ENCODE measurements at regions not wholly inside any gene's neighbourhood (a gene's known extent, or its start where the extent isn't known, plus 50 kb on each side); places are given as distances from the start of the nearest gene placed in this dataset.

DNA sequence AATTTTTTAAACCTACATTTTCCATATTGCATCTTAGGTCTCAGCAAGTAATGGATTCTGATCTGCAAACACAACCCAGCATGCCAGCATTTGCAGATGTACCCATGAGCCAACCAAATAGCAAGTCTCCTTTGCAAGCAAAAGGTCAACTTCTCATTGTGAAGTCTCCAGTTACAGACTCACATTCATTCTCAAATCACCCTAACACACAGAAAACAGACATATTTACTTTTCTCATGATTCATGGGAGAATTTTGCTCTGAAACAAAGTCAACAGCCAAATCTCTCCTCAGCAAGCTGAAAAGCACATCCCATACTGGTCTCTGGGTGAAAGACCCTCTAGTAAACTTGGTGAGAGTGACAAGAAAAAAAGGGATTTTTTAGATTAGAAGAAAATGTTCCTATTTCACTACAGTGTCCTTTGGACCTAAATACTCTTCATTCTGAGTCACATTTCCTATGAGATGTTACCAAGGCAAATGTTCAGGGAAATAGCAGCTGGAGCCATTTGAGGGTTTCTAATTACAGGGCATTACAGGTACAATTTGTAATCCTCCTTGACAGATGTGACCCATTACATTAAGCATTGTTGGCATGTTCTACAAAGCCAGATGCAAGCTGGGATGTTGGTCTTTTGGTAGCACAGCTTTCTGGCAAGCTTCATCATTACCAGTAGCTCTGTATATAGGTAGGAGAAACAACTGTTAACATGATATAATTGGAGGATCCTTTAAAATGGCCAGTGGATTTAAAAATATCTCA, 383.3 kb downstream of the SMARCA1 start:
- no peaks in the 10 kb centered on the region for H4K20me1 ChIP-seq (ENCODE audit: control insufficient read depth, insufficient read depth)
- H3K4me2 ChIP-seq (ENCODE audit: control insufficient read depth, insufficient read depth), result no peak overlapping the region
- H3K36me3 ChIP-seq (ENCODE audit: control insufficient read depth in 2 of 2, insufficient read depth in 2 of 2, low read length in 1 of 2), result no peaks in the 10 kb centered on the region
- in situ Hi-C loops (cut with MboI), result no loop called here
- H3K27me3 ChIP-seq (replicated peaks in 1 of 2; ENCODE audit: control insufficient read depth in 2 of 2, insufficient read depth in 2 of 2, low read length in 1 of 2), result no peaks in the 10 kb centered on the region
- H3K79me2 ChIP-seq (ENCODE audit: control insufficient read depth, insufficient read depth, low read length), result no peaks in the 10 kb centered on the region
- RAD21 ChIA-PET (ENCODE audit: unreplicated experiment), result no interaction called here
- no peaks in the 10 kb centered on the region for H3K9me3 ChIP-seq (replicated peaks; ENCODE audit: control insufficient read depth, insufficient read depth, low read length)
- intact Hi-C loops (cut with micrococcal nuclease; ENCODE audit: unreplicated experiment), result no loop called here
- no peak overlapping the region for H2AFZ ChIP-seq (ENCODE audit: control insufficient read depth, low read depth, low read length)
- no peak overlapping the region for H3K27ac ChIP-seq (ENCODE audit: control insufficient read depth, insufficient read depth)
- no peak for ATAC-seq
- no peak overlapping the region for H3K9ac ChIP-seq (ENCODE audit: control insufficient read depth, insufficient read depth, low read length)
- DNase-seq (ENCODE audit: low read depth, low spot score), result no peak
- SMC1A ChIA-PET (ENCODE audit: uncharacterized antibody, unreplicated experiment), result no interaction called here
- CTCF ChIA-PET, result no interaction called here
- TF ChIP-seq ELK1 (IDR thresholded peaks at IDR 0.05; ENCODE audit: low read depth, low read length) (no peak), CREB1 (IDR thresholded peaks at IDR 0.05; ENCODE audit: low read depth) (no peak), CHD1 (IDR thresholded peaks at IDR 0.05; ENCODE audit: low read depth, low read length) (no peak), HDGF (IDR thresholded peaks at IDR 0.05) (no peak), SIX5 (IDR thresholded peaks at IDR 0.05; ENCODE audit: low read depth, low read length, severe bottlenecking) (no peak), POU2F2 (IDR thresholded peaks at IDR 0.05; ENCODE audit: borderline replicate concordance, low read depth, low read length) (no peak), ATF7 (IDR thresholded peaks at IDR 0.05; ENCODE audit: low read depth) (no peak), SREBF1 (IDR thresholded peaks at IDR 0.05; ENCODE audit: low read length) (no peak)
- H3K4me1 ChIP-seq (ENCODE audit: control insufficient read depth, insufficient read depth, low read length), result no peaks in the 10 kb centered on the region
- no TSS peak for BruUV-seq (replicated peaks)
- POLR2A ChIA-PET, result no interaction called here
- no peak overlapping the region for H3K4me3 ChIP-seq
- FAIRE-seq, result no peak
